ENCODE measurements at regions not wholly inside any gene's neighbourhood (a gene's known extent, or its start where the extent isn't known, plus 50 kb on each side); places are given as distances from the start of the nearest gene placed in this dataset.

DNA sequence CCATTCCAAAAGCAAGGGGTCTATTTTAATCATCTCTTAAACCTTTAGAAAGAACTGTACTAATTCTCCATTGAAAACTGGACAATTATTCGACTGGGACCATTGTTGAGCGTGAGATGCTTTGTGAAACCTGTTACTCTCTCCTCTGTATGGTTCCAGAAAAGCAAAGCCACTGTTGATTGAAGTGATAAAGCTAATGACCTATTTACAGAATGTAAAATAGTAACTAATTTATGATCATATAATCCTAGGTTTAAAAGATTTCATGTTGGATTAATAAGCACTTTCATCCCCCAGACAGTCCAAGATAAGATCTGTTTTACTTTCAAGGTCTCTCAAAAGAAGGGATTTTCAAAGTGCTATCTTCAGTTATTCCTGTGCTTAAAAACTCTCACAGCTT, 614.5 kb downstream of the TMA16 start:
- no peak for DNase-seq (ENCODE audit: low spot score)
- in situ Hi-C loops (cut with MboI; ENCODE audit: low pct_unique_long_range_greater_than_20kb, low sequenced_read_pairs, unreplicated experiment), result no loop called here
- TF ChIP-seq, protein P1, sequence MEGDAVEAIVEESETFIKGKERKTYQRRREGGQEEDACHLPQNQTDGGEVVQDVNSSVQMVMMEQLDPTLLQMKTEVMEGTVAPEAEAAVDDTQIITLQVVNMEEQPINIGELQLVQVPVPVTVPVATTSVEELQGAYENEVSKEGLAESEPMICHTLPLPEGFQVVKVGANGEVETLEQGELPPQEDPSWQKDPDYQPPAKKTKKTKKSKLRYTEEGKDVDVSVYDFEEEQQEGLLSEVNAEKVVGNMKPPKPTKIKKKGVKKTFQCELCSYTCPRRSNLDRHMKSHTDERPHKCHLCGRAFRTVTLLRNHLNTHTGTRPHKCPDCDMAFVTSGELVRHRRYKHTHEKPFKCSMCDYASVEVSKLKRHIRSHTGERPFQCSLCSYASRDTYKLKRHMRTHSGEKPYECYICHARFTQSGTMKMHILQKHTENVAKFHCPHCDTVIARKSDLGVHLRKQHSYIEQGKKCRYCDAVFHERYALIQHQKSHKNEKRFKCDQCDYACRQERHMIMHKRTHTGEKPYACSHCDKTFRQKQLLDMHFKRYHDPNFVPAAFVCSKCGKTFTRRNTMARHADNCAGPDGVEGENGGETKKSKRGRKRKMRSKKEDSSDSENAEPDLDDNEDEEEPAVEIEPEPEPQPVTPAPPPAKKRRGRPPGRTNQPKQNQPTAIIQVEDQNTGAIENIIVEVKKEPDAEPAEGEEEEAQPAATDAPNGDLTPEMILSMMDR (IDR thresholded peaks at IDR 0.05; ENCODE audit: extremely low read depth, insufficient read depth, missing control alignments), result no peak

- DNase-seq (ENCODE audit: low spot score), result no peak
- in situ Hi-C loops (cut with MboI; ENCODE audit: low pct_unique_long_range_greater_than_20kb, low sequenced_read_pairs, unreplicated experiment), result no loop called here
- TF ChIP-seq, protein P1 (IDR thresholded peaks at IDR 0.05; ENCODE audit: extremely low read depth, insufficient read depth, missing control alignments), result no peak
Measured at GRCh38 chr4:164109503-164109902, 615.0 kb downstream of the TMA16 start.

DNA sequence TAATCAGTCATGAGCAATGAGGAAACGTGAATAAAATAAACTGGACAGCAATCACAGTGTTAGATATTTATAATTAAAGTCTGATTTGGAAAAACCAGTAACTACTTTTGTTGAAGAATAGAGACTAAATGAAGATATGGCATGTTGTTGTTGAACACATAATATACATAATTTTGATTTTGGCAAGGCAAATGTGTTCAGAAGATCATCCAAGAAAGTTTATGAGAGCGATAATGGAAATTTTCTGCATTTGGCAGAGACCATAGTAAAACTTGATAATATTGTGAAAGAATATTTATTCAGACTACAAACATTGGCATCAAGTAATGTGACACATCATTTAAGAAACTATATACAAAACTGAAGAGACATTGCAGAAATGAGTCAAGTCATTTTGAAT, 620.7 kb downstream of the TMA16 start:
- in situ Hi-C loops (cut with MboI; ENCODE audit: low pct_unique_long_range_greater_than_20kb, low sequenced_read_pairs, unreplicated experiment), result no loop called here
- DNase-seq (ENCODE audit: low spot score), result no peak
- TF ChIP-seq, protein P1 (IDR thresholded peaks at IDR 0.05; ENCODE audit: extremely low read depth, insufficient read depth, missing control alignments), result no peak

DNA sequence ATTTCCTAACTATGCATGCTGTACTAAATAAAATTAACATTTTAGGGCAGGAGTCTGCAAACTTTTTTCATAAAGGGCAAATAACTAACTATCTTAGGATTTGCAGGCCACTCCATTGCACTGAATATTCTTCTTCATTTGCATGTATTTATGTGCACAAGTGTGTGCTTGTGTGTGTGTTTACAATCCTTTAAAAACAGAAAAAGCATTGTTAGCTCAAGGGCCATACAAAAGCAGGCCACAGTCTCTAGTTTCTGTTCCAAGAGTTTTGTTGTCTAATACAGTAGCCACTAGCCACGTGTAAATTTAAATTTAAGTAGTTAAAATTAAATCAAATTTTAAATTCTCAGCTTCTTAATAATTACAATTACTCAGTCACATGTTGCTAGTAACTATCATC, 621.8 kb downstream of the TMA16 start:
- TF ChIP-seq, protein P1 (IDR thresholded peaks at IDR 0.05; ENCODE audit: extremely low read depth, insufficient read depth, missing control alignments), result no peak
- in situ Hi-C loops (cut with MboI; ENCODE audit: low pct_unique_long_range_greater_than_20kb, low sequenced_read_pairs, unreplicated experiment), result no loop called here
- no peak for DNase-seq (ENCODE audit: low spot score)

- no peak for DNase-seq (ENCODE audit: low spot score)
- TF ChIP-seq, protein P1 (IDR thresholded peaks at IDR 0.05; ENCODE audit: extremely low read depth, insufficient read depth, missing control alignments), result no peak
- in situ Hi-C loops (cut with MboI; ENCODE audit: low pct_unique_long_range_greater_than_20kb, low sequenced_read_pairs, unreplicated experiment), result no loop called here
Measured at GRCh38 chr4:164134388-164134787, 619.5 kb upstream of the SMIM31 start.

GRCh38 chr4:164136180-164136616, 617.7 kb upstream of the SMIM31 start:
- in situ Hi-C loops (cut with MboI; ENCODE audit: low pct_unique_long_range_greater_than_20kb, low sequenced_read_pairs, unreplicated experiment), result no loop called here
- TF ChIP-seq, protein P1 (IDR thresholded peaks at IDR 0.05; ENCODE audit: extremely low read depth, insufficient read depth, missing control alignments), result no peak
- DNase-seq (ENCODE audit: low spot score), result no peak

DNA sequence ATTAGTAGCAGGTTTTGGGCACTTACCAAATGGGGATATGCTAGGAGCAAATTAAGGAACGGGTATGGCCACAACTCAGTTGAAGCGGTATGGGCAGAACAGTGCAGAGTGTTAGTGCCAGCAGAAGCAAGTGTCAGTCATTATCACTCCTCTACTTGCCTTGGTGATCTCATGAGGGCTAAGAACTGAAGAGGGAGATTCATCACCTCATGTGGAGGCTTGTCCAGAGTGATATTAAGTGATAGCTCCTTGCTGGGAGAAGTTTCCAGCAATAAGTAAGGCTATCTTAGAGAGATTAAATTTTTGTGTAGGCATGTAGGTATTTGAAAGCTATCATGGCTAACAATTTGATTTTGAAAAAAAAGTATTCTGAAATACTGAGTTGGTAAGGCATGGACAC, 615.4 kb upstream of the SMIM31 start:
- in situ Hi-C loops (cut with MboI; ENCODE audit: low pct_unique_long_range_greater_than_20kb, low sequenced_read_pairs, unreplicated experiment), result no loop called here
- DNase-seq (ENCODE audit: low spot score), result no peak
- TF ChIP-seq, protein P1 (IDR thresholded peaks at IDR 0.05; ENCODE audit: extremely low read depth, insufficient read depth, missing control alignments), result no peak

Measured in GM13977 (cell line).